A673 (cell line): ENCODE measurements at regions not wholly inside any gene's neighbourhood (a gene's known extent, or its start where the extent isn't known, plus 50 kb on each side); places are given as distances from the start of the nearest gene placed in this dataset.

Experiments
- BruUV-seq: library from RNA; stranded (reverse); fragments of 400-500 nt; replicated peaks from 2 replicates; lab custom pipeline; 2021; lab: Mats Ljungman, UMichigan
- CTCF ChIA-PET: fragments of 300-600 bp; sonication (Branson Sonifier 250); formaldehyde crosslinking; loops from one replicate; lab custom pipeline; 2022; ENCODE audit warnings: antibody characterized with exemption; lab: Charles Lee
- POLR2A ChIA-PET: fragments of 300-600 bp; sonication (Branson Sonifier 250); formaldehyde crosslinking; loops from one replicate; lab custom pipeline; 2022; ENCODE audit warnings: antibody characterized with exemption; ENCODE audit not compliant: low non-redundant PET; lab: Charles Lee
- DNase-seq: peaks from one replicate; pipeline ENCODE4 v3.0.0-alpha.2; 2015; ENCODE audit warnings: low spot score
- H3K27ac ChIP-seq: fragments of 200-600 bp; sonication (generic); 2 replicates; pipeline ENCODE4 v1.5.1; 2016; ENCODE audit warnings: mixed run types, low read depth, mild to moderate bottlenecking, mixed read lengths, antibody characterized with exemption, low read length; ENCODE audit not compliant: poor library complexity, severe bottlenecking
- H3K27me3 ChIP-seq: fragments of 200-600 bp; sonication (generic); replicated peaks from 2 replicates; pipeline ENCODE4 v1.6.1; 2017; ENCODE audit warnings: mixed run types, low read depth, mild to moderate bottlenecking, mixed read lengths, antibody characterized with exemption, low read length; ENCODE audit not compliant: insufficient read depth, poor library complexity
- H3K36me3 ChIP-seq: fragments of 200-600 bp; sonication (generic); 2 replicates; pipeline ENCODE4 v1.6.1; 2016; ENCODE audit warnings: mixed run types, mild to moderate bottlenecking, mixed read lengths, antibody characterized with exemption, low read length; ENCODE audit not compliant: insufficient read depth, poor library complexity, severe bottlenecking
- H3K4me1 ChIP-seq: fragments of 200-600 bp; sonication (generic); 2 replicates; pipeline ENCODE4 v1.6.1; 2017; ENCODE audit warnings: mixed run types, mild to moderate bottlenecking, mixed read lengths, antibody characterized with exemption, low read length; ENCODE audit not compliant: insufficient read depth, poor library complexity, severe bottlenecking
- H3K4me3 ChIP-seq: fragments of 200-600 bp; sonication (generic); 2 replicates; pipeline ENCODE4 v1.5.1; 2016; ENCODE audit warnings: low read depth, mixed run types, mild to moderate bottlenecking, mixed read lengths, low read length; ENCODE audit not compliant: poor library complexity, severe bottlenecking
- H3K9me3 ChIP-seq: fragments of 200-600 bp; sonication (generic); 2 replicates; pipeline ENCODE4 v1.6.1; 2016; ENCODE audit warnings: mixed run types, low read depth, mild to moderate bottlenecking, mixed read lengths, antibody characterized with exemption, low read length; ENCODE audit not compliant: poor library complexity, severe bottlenecking
- EZH2 ChIP-seq: fragments of 200-600 bp; sonication (generic); IDR thresholded peaks from 2 replicates; pipeline ENCODE4 v1.6.1; 2017; ENCODE audit warnings: borderline replicate concordance, low read depth, mild to moderate bottlenecking, mixed read lengths, antibody characterized with exemption, low read length; ENCODE audit not compliant: poor library complexity, severe bottlenecking
- intact Hi-C: fragments of 100-400 bp; cut with micrococcal nuclease; formaldehyde crosslinking; loops from one replicate; pipeline ENCODE4 v1.10.0; 2022; ENCODE audit not compliant: unreplicated experiment
- TF ChIP-seq, protein P1 (sequence below): fragments of 300-800, 200-600 bp; sonication (generic); conservative IDR thresholded peaks from 2 replicates; pipeline ENCODE4 v1.5.1; 2017; ENCODE audit warnings: low read depth, mild to moderate bottlenecking, antibody characterized with exemption, low read length, moderate library complexity, mixed read lengths

DNA sequence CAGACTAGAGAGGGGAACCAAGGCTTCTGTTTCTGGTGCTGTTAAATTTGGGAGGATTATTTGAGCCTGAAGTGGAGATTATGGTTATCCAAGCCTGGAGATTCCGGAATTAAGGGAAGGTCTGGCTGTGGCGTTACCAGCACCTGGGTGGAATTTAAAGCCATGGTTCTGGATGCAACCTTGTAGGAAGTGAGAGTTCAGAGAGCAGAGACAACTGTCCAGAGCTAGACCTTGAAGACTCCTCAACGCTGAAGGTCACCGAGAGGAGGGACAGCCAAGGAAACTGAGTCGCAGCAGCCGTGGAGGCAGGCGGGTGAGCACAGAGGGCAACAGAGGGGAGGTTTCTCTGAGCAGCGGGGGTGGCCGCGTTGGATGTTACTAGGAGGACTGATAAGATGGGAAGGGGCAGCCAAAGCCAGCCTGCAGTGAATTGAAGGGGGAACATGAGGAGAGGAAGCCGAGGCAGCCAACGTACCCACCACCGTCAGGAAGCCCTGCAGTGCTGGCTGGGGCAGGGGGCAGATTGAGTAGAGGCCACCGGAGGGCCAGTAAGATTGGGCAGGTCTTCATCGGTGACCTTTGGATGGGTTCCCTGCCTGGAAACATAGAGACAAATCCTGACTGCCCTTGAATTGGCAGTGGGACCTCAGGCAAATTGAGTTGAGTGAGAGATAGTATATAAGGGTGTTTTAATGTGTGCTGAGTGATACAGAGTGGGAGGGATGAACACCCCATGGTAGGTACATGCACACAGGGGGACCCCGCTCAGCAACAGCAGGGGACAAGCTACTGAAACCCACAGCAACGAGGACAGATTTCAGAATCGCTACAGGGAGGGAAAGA lies 90.3 kb downstream of the SNX5 start:
- no peak for TF ChIP-seq EZH2
- TF ChIP-seq, protein P1, sequence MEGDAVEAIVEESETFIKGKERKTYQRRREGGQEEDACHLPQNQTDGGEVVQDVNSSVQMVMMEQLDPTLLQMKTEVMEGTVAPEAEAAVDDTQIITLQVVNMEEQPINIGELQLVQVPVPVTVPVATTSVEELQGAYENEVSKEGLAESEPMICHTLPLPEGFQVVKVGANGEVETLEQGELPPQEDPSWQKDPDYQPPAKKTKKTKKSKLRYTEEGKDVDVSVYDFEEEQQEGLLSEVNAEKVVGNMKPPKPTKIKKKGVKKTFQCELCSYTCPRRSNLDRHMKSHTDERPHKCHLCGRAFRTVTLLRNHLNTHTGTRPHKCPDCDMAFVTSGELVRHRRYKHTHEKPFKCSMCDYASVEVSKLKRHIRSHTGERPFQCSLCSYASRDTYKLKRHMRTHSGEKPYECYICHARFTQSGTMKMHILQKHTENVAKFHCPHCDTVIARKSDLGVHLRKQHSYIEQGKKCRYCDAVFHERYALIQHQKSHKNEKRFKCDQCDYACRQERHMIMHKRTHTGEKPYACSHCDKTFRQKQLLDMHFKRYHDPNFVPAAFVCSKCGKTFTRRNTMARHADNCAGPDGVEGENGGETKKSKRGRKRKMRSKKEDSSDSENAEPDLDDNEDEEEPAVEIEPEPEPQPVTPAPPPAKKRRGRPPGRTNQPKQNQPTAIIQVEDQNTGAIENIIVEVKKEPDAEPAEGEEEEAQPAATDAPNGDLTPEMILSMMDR, result no peak
- H3K36me3 ChIP-seq, result no peaks in the 10 kb centered on the region
- H3K27me3 ChIP-seq, result no peaks in the 10 kb centered on the region
- DNase-seq, result no peak
- peaks cover 21% of the 10 kb centered on the region for H3K4me1 ChIP-seq
- H3K27ac ChIP-seq, result no peak overlapping the region
- BruUV-seq, result no TSS peak
- no peak overlapping the region for H3K4me3 ChIP-seq
- ChIA-PET CTCF (no interaction called here), POLR2A (no interaction called here)
- no peaks in the 10 kb centered on the region for H3K9me3 ChIP-seq
- intact Hi-C loops, result no loop called here

DNA sequence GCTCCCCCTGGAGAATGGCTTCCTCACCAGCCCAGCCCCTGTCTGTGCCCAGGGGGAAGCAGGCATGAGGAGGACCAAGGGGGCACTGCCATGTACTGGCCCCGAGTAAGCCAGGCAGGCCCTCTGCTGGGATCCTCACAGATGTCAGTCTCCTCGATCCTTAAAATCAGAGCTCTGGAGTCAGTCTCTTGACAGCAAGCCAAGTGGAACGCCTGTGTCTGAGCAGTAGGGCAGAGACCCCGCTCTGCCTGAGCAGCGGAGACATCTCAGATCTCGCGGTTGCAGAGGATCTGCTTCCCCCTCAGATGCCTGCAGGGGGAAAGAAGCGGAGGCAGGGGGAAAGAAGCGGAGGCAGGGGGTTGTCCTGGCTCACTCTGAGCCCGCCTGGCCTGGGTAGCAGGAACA lies 92.6 kb downstream of the SNX5 start:
- DNase-seq, result no peak
- H3K9me3 ChIP-seq, result no peaks in the 10 kb centered on the region
- no peak overlapping the region for H3K27ac ChIP-seq
- BruUV-seq, result no TSS peak
- H3K27me3 ChIP-seq, result no peaks in the 10 kb centered on the region
- intact Hi-C loops, result no loop called here
- ChIA-PET CTCF (no interaction called here), POLR2A (no interaction called here)
- H3K36me3 ChIP-seq, result no peaks in the 10 kb centered on the region
- peaks cover 21% of the 10 kb centered on the region for H3K4me1 ChIP-seq
- no peak overlapping the region for H3K4me3 ChIP-seq
- no peak for TF ChIP-seq EZH2
- TF ChIP-seq, protein P1, result no peak

DNA sequence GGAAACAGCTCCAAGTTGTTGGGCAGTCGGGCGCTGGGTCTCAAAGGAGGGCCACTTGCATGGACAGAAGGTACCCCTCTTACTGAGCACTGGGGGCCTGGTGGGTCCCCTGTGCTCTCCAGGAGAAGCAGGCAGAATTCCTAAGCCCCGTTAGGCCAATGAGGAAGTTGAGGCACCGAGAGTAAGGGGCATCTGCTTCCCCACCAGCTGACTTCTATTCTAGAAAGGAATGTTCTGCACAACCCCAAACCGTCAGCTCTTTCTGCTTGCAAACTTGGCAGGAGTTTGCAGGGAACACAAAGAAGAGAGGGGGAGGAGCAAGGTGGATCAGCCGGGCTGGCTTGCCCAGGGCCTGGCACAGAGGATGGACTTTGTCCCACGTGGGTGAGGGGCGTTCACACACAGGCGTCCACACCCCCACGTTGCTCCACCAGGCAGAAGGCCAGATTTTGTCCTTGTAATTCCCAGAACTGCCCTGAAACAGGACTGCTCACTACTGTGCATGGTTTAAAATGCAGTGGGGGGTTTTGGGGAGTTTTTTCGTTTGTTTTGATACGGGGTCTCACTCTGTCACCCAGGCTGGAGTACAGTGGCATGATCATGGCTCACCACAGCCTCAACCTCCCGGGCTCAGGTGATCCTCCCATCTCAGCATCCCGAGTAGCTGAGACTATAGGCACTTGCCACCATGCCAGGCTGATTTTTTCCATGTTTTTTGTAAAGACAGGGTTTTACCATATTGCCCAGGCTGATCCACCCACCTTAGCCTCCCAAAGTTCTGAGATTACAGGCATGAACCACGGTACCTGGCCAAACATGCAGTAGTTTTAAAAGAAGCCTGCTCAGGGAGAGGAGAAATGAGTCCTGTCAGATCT lies 93.3 kb downstream of the SNX5 start:
- ChIA-PET CTCF (no interaction called here), POLR2A (no interaction called here)
- Histone ChIP-seq H3K27ac (no peak overlapping the region), H3K9me3 (no peaks in the 10 kb centered on the region), H3K27me3 (no peaks in the 10 kb centered on the region), H3K4me3 (no peak overlapping the region), H3K36me3 (no peaks in the 10 kb centered on the region), H3K4me1 (peaks cover 21% of the 10 kb centered on the region)
- intact Hi-C loops, result no loop called here
- TF ChIP-seq, protein P1, result no peak
- TF ChIP-seq EZH2, result no peak
- DNase-seq, result no peak
- BruUV-seq, result no TSS peak
